ENCODE measurements at regions not wholly inside any gene's neighbourhood (a gene's known extent, or its start where the extent isn't known, plus 50 kb on each side); places are given as distances from the start of the nearest gene placed in this dataset.

- no peak for TF ChIP-seq CTCF (IDR thresholded peaks at IDR 0.05; ENCODE audit: extremely low read depth, insufficient read depth, missing control alignments)
- in situ Hi-C loops (cut with MboI; ENCODE audit: low pct_unique_long_range_greater_than_20kb, low sequenced_read_pairs, unreplicated experiment) = no loop called here
- DNase-seq (ENCODE audit: low spot score) = no peak
Measured at GRCh38 chrX:13397878-13398818, 78.3 kb upstream of the ATXN3L start.

GRCh38 chrX:13396924-13397323 lies 77.1 kb upstream of the ATXN3L start:
- in situ Hi-C loops (cut with MboI; ENCODE audit: low pct_unique_long_range_greater_than_20kb, low sequenced_read_pairs, unreplicated experiment) = no loop called here
- no peak for TF ChIP-seq CTCF (IDR thresholded peaks at IDR 0.05; ENCODE audit: extremely low read depth, insufficient read depth, missing control alignments)
- DNase-seq (ENCODE audit: low spot score) = no peak

- TF ChIP-seq CTCF (IDR thresholded peaks at IDR 0.05; ENCODE audit: extremely low read depth, insufficient read depth, missing control alignments) = no peak
- in situ Hi-C loops (cut with MboI; ENCODE audit: low pct_unique_long_range_greater_than_20kb, low sequenced_read_pairs, unreplicated experiment) = no loop called here
- DNase-seq (ENCODE audit: low spot score) = no peak
Measured at GRCh38 chrX:13389501-13389900, 69.6 kb upstream of the ATXN3L start.

GRCh38 chrX:13387666-13388494 lies 68.0 kb upstream of the ATXN3L start:
- no peak for DNase-seq (ENCODE audit: low spot score)
- no peak for TF ChIP-seq CTCF (IDR thresholded peaks at IDR 0.05; ENCODE audit: extremely low read depth, insufficient read depth, missing control alignments)
- in situ Hi-C loops (cut with MboI; ENCODE audit: low pct_unique_long_range_greater_than_20kb, low sequenced_read_pairs, unreplicated experiment) = no loop called here

- no peak for TF ChIP-seq CTCF (IDR thresholded peaks at IDR 0.05; ENCODE audit: extremely low read depth, insufficient read depth, missing control alignments)
- in situ Hi-C loops (cut with MboI; ENCODE audit: low pct_unique_long_range_greater_than_20kb, low sequenced_read_pairs, unreplicated experiment) = no loop called here
- no peak for DNase-seq (ENCODE audit: low spot score)
Measured at GRCh38 chrX:13386636-13387035, 66.8 kb upstream of the ATXN3L start.

GRCh38 chrX:13386092-13386491 lies 66.2 kb upstream of the ATXN3L start:
- in situ Hi-C loops (cut with MboI; ENCODE audit: low pct_unique_long_range_greater_than_20kb, low sequenced_read_pairs, unreplicated experiment) = no loop called here
- TF ChIP-seq CTCF (IDR thresholded peaks at IDR 0.05; ENCODE audit: extremely low read depth, insufficient read depth, missing control alignments) = no peak
- no peak for DNase-seq (ENCODE audit: low spot score)
